GM12878 (cell line): ENCODE measurements at regions not wholly inside any gene's neighbourhood (a gene's known extent, or its start where the extent isn't known, plus 50 kb on each side); places are given as distances from the start of the nearest gene placed in this dataset.

Experiments
- ATAC-seq: fragments of 200-7000 bp; cut with Tn5 transposase; 3 replicates; pipeline ENCODE4 v1.9.1; 2020; ENCODE audit warnings: mild to moderate bottlenecking, moderate library complexity
- BruUV-seq: library from RNA; stranded (reverse); fragments of 400-500 nt; replicated peaks from 2 replicates; lab custom pipeline; 2021; lab: Mats Ljungman, UMichigan
- CTCF ChIA-PET: fragments of 300-600 bp; sonication (Branson Sonifier 250); formaldehyde crosslinking; extraction: SDS; loops from one replicate; lab custom pipeline; 2021; ENCODE audit warnings: inconsistent platforms; lab: Yijun Ruan, JAX
- POLR2A ChIA-PET: fragments of 350-600 bp; formaldehyde crosslinking; extraction: SDS; loops from one replicate; lab custom pipeline; 2021; ENCODE audit warnings: inconsistent platforms; lab: Charles Lee
- RAD21 ChIA-PET: fragments of 300-600 bp; sonication (Branson Sonifier 250); formaldehyde crosslinking; loops from one replicate; lab custom pipeline; 2023; ENCODE audit warnings: antibody characterized with exemption; ENCODE audit not compliant: unreplicated experiment; lab: Charles Lee
- SMC1A ChIA-PET: fragments of 300-600 bp; sonication (Branson Sonifier 250); formaldehyde crosslinking; loops from one replicate; lab custom pipeline; 2023; ENCODE audit not compliant: unreplicated experiment, uncharacterized antibody; lab: Charles Lee
- DNase-seq: peaks from one replicate; pipeline ENCODE4 v3.0.0-alpha.2; 2011; ENCODE audit warnings: low read depth, low spot score
- FAIRE-seq: peaks from 3 replicates; lab custom pipeline; 2011; peaks lifted over from hg19 to GRCh38; lab: Jason Lieb, UNC
- H2AFZ ChIP-seq: 2 replicates; pipeline ENCODE4 v1.6.0; 2011; ENCODE audit warnings: low read depth, low read length, control low read depth; ENCODE audit not compliant: control insufficient read depth
- H3K27ac ChIP-seq: 2 replicates; pipeline ENCODE4 v1.5.1; 2011; ENCODE audit warnings: control low read depth; ENCODE audit not compliant: control insufficient read depth, insufficient read depth
- H3K27me3 ChIP-seq, 2 experiments: replicated peaks in 1 of 2; 2 replicates each; pipeline versions ENCODE4 v1.6.0 to v1.6.1; 2011; ENCODE audit warnings: low read length in 1 of 2; ENCODE audit not compliant: control insufficient read depth in 2 of 2, insufficient read depth in 2 of 2
- H3K36me3 ChIP-seq, 2 experiments: 2 replicates each; pipeline ENCODE4 v1.5.1; 2011; ENCODE audit warnings: low read length in 1 of 2; ENCODE audit not compliant: control insufficient read depth in 2 of 2, insufficient read depth in 2 of 2
- H3K4me1 ChIP-seq: 2 replicates; pipeline ENCODE4 v1.6.1; 2011; ENCODE audit warnings: mild to moderate bottlenecking, low read length, moderate library complexity, mixed read lengths; ENCODE audit not compliant: control insufficient read depth, insufficient read depth
- H3K4me2 ChIP-seq: 2 replicates; pipeline ENCODE4 v1.6.0; 2011; ENCODE audit warnings: control low read depth; ENCODE audit not compliant: control insufficient read depth, insufficient read depth
- H3K4me3 ChIP-seq: fragments of 200-600 bp; sonication (generic); 2 replicates; pipeline ENCODE4 v1.5.1; 2016
- H3K79me2 ChIP-seq: 2 replicates; pipeline ENCODE4 v1.6.0; 2011; ENCODE audit warnings: low read length; ENCODE audit not compliant: control insufficient read depth, insufficient read depth
- H3K9ac ChIP-seq: 2 replicates; pipeline ENCODE4 v1.8.0; 2011; ENCODE audit warnings: low read length, control low read depth, mixed read lengths; ENCODE audit not compliant: control insufficient read depth, insufficient read depth
- H3K9me3 ChIP-seq: replicated peaks from 3 replicates; pipeline ENCODE4 v1.5.1; 2011; ENCODE audit warnings: mild to moderate bottlenecking, low read length; ENCODE audit not compliant: control insufficient read depth, insufficient read depth
- H4K20me1 ChIP-seq: 2 replicates; pipeline ENCODE4 v1.6.0; 2011; ENCODE audit not compliant: control insufficient read depth, insufficient read depth
- BCL3 ChIP-seq: IDR thresholded peaks from 2 replicates; pipeline ENCODE4 v1.6.1; 2011; ENCODE audit warnings: borderline replicate concordance, low read depth, mild to moderate bottlenecking, moderate library complexity, low read length; ENCODE audit not compliant: insufficient read depth, poor library complexity, severe bottlenecking
- BCLAF1 ChIP-seq: fragments of 450-650 bp; IDR thresholded peaks from 2 replicates; pipeline ENCODE4 v1.6.1; 2017; ENCODE audit warnings: antibody characterized with exemption, mild to moderate bottlenecking, moderate library complexity
- CEBPZ ChIP-seq: fragments of 150-350 bp; IDR thresholded peaks from 2 replicates; pipeline ENCODE4 v1.6.1; 2016; ENCODE audit warnings: low read depth, low read length
- GABPA ChIP-seq: IDR thresholded peaks from 2 replicates; pipeline ENCODE4 v1.6.1; 2014; ENCODE audit warnings: antibody characterized with exemption, low read depth, mild to moderate bottlenecking, inconsistent platforms
- HCFC1 ChIP-seq: fragments of 150-350 bp; IDR thresholded peaks from 2 replicates; pipeline ENCODE4 v1.6.1; 2014; ENCODE audit warnings: low read length
- IKZF1 ChIP-seq: fragments of 450-650 bp; conservative IDR thresholded peaks from 2 replicates; pipeline ENCODE4 v1.6.1; 2017; ENCODE audit warnings: antibody characterized with exemption, mild to moderate bottlenecking
- IKZF2 ChIP-seq, 2 experiments: fragments of 450-650 bp; IDR thresholded peaks; 2 replicates each; pipeline ENCODE4 v1.6.1; 2017; ENCODE audit warnings: mild to moderate bottlenecking in 2 of 2, moderate library complexity in 2 of 2
- MYB ChIP-seq: fragments of 150-350 bp; IDR thresholded peaks from 2 replicates; pipeline ENCODE4 v1.6.1; 2014; ENCODE audit warnings: mild to moderate bottlenecking, low read depth, low read length, borderline replicate concordance
- NFIC ChIP-seq: IDR thresholded peaks from 2 replicates; pipeline ENCODE4 v1.6.1; 2012; ENCODE audit warnings: low read depth, mild to moderate bottlenecking, inconsistent platforms, low read length, moderate library complexity
- PKNOX1 ChIP-seq: fragments of 450-650 bp; IDR thresholded peaks from 2 replicates; pipeline ENCODE4 v1.6.1; 2016; ENCODE audit warnings: mild to moderate bottlenecking
- POU2F2 ChIP-seq: IDR thresholded peaks from 3 replicates; pipeline ENCODE4 v1.6.1; 2011; ENCODE audit warnings: low read depth, mild to moderate bottlenecking, low read length, borderline replicate concordance
- RBBP5 ChIP-seq: fragments of 200-600 bp; sonication (generic); conservative IDR thresholded peaks from 2 replicates; pipeline ENCODE4 v1.6.1; 2016
- RCOR1 ChIP-seq: conservative IDR thresholded peaks from 2 replicates; pipeline ENCODE4 v1.6.1; 2012; ENCODE audit warnings: low read depth, low read length, improper control_type of control experiment
- SMARCA5 ChIP-seq: fragments of 450-650 bp; IDR thresholded peaks from 2 replicates; pipeline ENCODE4 v1.6.1; 2017; ENCODE audit warnings: mild to moderate bottlenecking
- TCF3 ChIP-seq: IDR thresholded peaks from 2 replicates; pipeline ENCODE4 v1.6.1; 2012; ENCODE audit warnings: low read depth, mild to moderate bottlenecking, low read length, borderline replicate concordance; ENCODE audit not compliant: insufficient read depth
- YY1 ChIP-seq: IDR thresholded peaks from 2 replicates; pipeline ENCODE4 v1.6.1; 2011; ENCODE audit warnings: low read depth, mild to moderate bottlenecking, low read length
- in situ Hi-C: fragments of 300-500 bp; cut with MboI; formaldehyde crosslinking; loops from 9 replicates; pipeline ENCODE4 v1.14.3; 2018; ENCODE audit warnings: mixed read lengths
- intact Hi-C: fragments of 100-400 bp; cut with micrococcal nuclease; formaldehyde crosslinking; loops from one replicate; pipeline ENCODE4 v1.14.2; 2022; ENCODE audit not compliant: unreplicated experiment

GRCh38 chr7:106398786-106399185 lies 114.0 kb upstream of the NAMPT start:
- FAIRE-seq (no peak), DNase-seq (no peak), ATAC-seq (no peak)
- Histone ChIP-seq H3K9me3 (peaks cover 1% of the 10 kb centered on the region; the same call in 1 of the 3 replicates), H3K4me3 (no peak overlapping the region), H3K79me2 (no peaks in the 10 kb centered on the region), H3K4me2 (no peak overlapping the region), H3K36me3 (no peaks in the 10 kb centered on the region), H3K27me3 (no peaks in the 10 kb centered on the region), H3K4me1 (no peaks in the 10 kb centered on the region), H2AFZ (no peak overlapping the region), H4K20me1 (no peaks in the 10 kb centered on the region), H3K9ac (no peak overlapping the region), H3K27ac (no peak overlapping the region)
- CTCF ChIA-PET, result no interaction called here
- intact Hi-C loops, result no loop called here
- POLR2A ChIA-PET, result no interaction called here
- TF ChIP-seq GABPA (no peak), TCF3 (no peak), HCFC1 (no peak), BCL3 (no peak), RCOR1 (no peak), CEBPZ (no peak), SMARCA5 (no peak), PKNOX1 (no peak), IKZF1 (no peak), YY1 (no peak), RBBP5 (no peak), POU2F2 (no peak), BCLAF1 (no peak), MYB (no peak), NFIC (no peak), IKZF2 (IDR thresholded peaks at IDR 0.05) (no peak)
- SMC1A ChIA-PET, result interaction anchor here (1.0 kb wide), 1 partner anchor 39 kb away, joined by 3 read pairs; no protein-coding TSS in a partner anchor
- RAD21 ChIA-PET, result no interaction called here
- no TSS peak for BruUV-seq
- in situ Hi-C loops, result no loop called here
